Fibroblast of villous mesenchyme (primary cell): ENCODE measurements at regions not wholly inside any gene's neighbourhood (a gene's known extent, or its start where the extent isn't known, plus 50 kb on each side); places are given as distances from the start of the nearest gene placed in this dataset.

Experiments used
- DNase-seq: peaks from one replicate; pipeline ENCODE4 v3.0.0-alpha.2; 2010; ENCODE audit warnings: low read depth
- H3K4me3 ChIP-seq: 2 replicates; pipeline ENCODE4 v1.5.1; 2011; ENCODE audit warnings: low read depth, mild to moderate bottlenecking, low read length
- CTCF ChIP-seq: IDR thresholded peaks from 2 replicates; pipeline ENCODE4 v1.5.1; 2012; ENCODE audit warnings: low read depth, mild to moderate bottlenecking, low read length; ENCODE audit not compliant: insufficient read depth

- DNase-seq = no peak
- TF ChIP-seq CTCF = no peak
- no peak overlapping the region for H3K4me3 ChIP-seq
Observed at GRCh38 chr13:33932769-33933406, 114.9 kb downstream of the RFC3 start.

GRCh38 chr13:33933810-33934209 is 115.9 kb downstream of the RFC3 start:
- TF ChIP-seq CTCF = no peak
- DNase-seq = no peak
- H3K4me3 ChIP-seq = no peak overlapping the region

GRCh38 chr13:33934343-33934742 is 116.4 kb downstream of the RFC3 start:
- no peak for TF ChIP-seq CTCF
- DNase-seq = no peak

GRCh38 chr13:33934951-33935371 is 117.0 kb downstream of the RFC3 start:
- DNase-seq = no peak
- H3K4me3 ChIP-seq = no peak overlapping the region
- no peak for TF ChIP-seq CTCF

More at GRCh38 chr13:33934343-33934742, 116.4 kb downstream of the RFC3 start:
- H3K4me3 ChIP-seq = no peak overlapping the region

GRCh38 chr13:33935969-33936368 is 118.0 kb downstream of the RFC3 start:
- TF ChIP-seq CTCF = no peak
- DNase-seq = no peak
- no peak overlapping the region for H3K4me3 ChIP-seq

GRCh38 chr13:33937373-33938098 is 119.6 kb downstream of the RFC3 start:
- no peak for DNase-seq

More at GRCh38 chr13:33937373-33938098, 119.6 kb downstream of the RFC3 start:
- no peak overlapping the region for H3K4me3 ChIP-seq
- no peak for TF ChIP-seq CTCF
